Gastroesophageal sphincter (tissue), 4 donors: ENCODE measurements at regions not wholly inside any gene's neighbourhood (a gene's known extent, or its start where the extent isn't known, plus 50 kb on each side); places are given as distances from the start of the nearest gene placed in this dataset.
"Not testable (repeated sequence)": the region's sequence is repeated elsewhere in the genome, so short reads cannot be mapped to it uniquely, and the experiment has no call there.

Source experiments
- ATAC-seq: fragments of 150-250 bp; one replicate; pipeline ENCODE4 v1.9.1; 2016; ENCODE audit warnings: mild to moderate bottlenecking, moderate library complexity
- H3K27ac ChIP-seq, 4 donors: fragments of 200-600 bp; sonication (generic) in 3 of 4; 1 replicate in 3 of 4; 2 replicates in 1 of 4; pipeline ENCODE4 v1.5.1; 2016 to 2019
- H3K27me3 ChIP-seq: fragments of 200-600 bp; sonication (generic); one replicate; pipeline ENCODE4 v1.5.1; 2019
- H3K36me3 ChIP-seq, 2 donors: fragments of 200-600 bp; sonication (generic); one replicate each; pipeline ENCODE4 v1.5.1; 2019; ENCODE audit warnings: control low read depth in 1 of 2
- H3K4me1 ChIP-seq, 3 donors: fragments of 200-600 bp; sonication (generic); 1 replicate in 2 of 3; 2 replicates in 1 of 3; pipeline ENCODE4 v1.5.1; 2016 to 2019; ENCODE audit warnings: control low read depth in 2 of 3
- H3K4me3 ChIP-seq, 2 donors: fragments of 200-600 bp; sonication (generic); one replicate each; pipeline ENCODE4 v1.5.1; 2019; ENCODE audit warnings: mild to moderate bottlenecking in 1 of 2, moderate library complexity in 1 of 2
- H3K9me3 ChIP-seq, 3 donors: fragments of 200-600 bp; sonication (generic); one replicate each; pipeline ENCODE4 v1.5.1; 2017 to 2019; ENCODE audit warnings: control low read depth in 2 of 3
- CTCF ChIP-seq, 4 experiments: fragments of 200-600 bp in 2 of 4; fragments of 450-650 bp in 2 of 4; sonication (generic) in 1 of 4; IDR thresholded peaks; one replicate each; pipeline ENCODE4 v1.5.1; 2017 to 2019; ENCODE audit warnings: antibody characterized with exemption in 4 of 4, mild to moderate bottlenecking in 2 of 4, moderate library complexity in 2 of 4
- EP300 ChIP-seq: sonication (generic); formaldehyde crosslinking; IDR thresholded peaks from one replicate; pipeline ENCODE4 v1.6.1; 2017; ENCODE audit warnings: antibody characterized with exemption, mild to moderate bottlenecking
- POLR2A ChIP-seq, 2 donors: fragments of 450-650 bp; IDR thresholded peaks; one replicate each; pipeline ENCODE4 v1.6.1; 2017; ENCODE audit warnings: antibody characterized with exemption in 2 of 2, mild to moderate bottlenecking in 2 of 2, moderate library complexity in 1 of 2
- POLR2AphosphoS5 ChIP-seq: sonication (generic); formaldehyde crosslinking; IDR thresholded peaks from one replicate; pipeline ENCODE4 v1.6.1; 2017; ENCODE audit warnings: antibody characterized with exemption
- WGBS, 2 donors: methylation state at CpG; one replicate each; pipeline ENCODE4 v1.1.5; 2018; ENCODE audit warnings: low coverage in 1 of 2; 5-methylcytosine and 5-hydroxymethylcytosine counted together

GRCh38 chr3:33940149-33940548, 141.7 kb downstream of the PDCD6IP start:
- WGBS, 2 donors: 49 to 68% methylated on average over 4 to 5 of the region's 5 CpGs
- H3K4me1 ChIP-seq: no peaks in the 10 kb centered on the region
- no peaks in the 10 kb centered on the region for H3K36me3 ChIP-seq
- no peaks in the 10 kb centered on the region for H3K9me3 ChIP-seq
- no peak for ATAC-seq
- no peaks in the 10 kb centered on the region for H3K27me3 ChIP-seq
- no peak overlapping the region for H3K4me3 ChIP-seq
- H3K27ac ChIP-seq: no peak overlapping the region
- TF ChIP-seq CTCF (IDR thresholded peaks at IDR 0.05) (no peak), POLR2A (IDR thresholded peaks at IDR 0.05) (no peak), POLR2AphosphoS5 (no peak), EP300 (no peak)

DNA sequence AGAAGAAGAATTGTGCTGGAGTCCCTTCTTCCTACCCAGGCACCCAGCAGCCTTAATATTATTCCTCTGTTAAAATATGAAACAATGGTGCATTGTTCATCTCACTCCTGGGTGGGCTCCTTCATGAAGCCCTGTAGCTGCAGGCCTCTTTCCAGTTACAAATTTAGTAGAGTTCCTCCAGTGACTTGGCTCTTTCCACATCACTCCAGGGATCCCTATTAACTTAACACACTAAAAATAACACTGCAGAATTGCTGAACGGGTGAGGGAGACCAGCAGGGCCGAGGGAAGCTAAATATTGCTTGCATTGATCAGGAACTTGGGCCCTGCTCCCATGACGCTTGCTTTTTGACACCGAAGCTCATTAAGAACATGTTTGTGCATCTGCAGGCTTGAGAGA, 142.3 kb downstream of the PDCD6IP start:
- H3K4me1 ChIP-seq: no peaks in the 10 kb centered on the region
- H3K9me3 ChIP-seq: no peaks in the 10 kb centered on the region
- no peaks in the 10 kb centered on the region for H3K27me3 ChIP-seq
- H3K36me3 ChIP-seq: no peaks in the 10 kb centered on the region
- TF ChIP-seq POLR2A (IDR thresholded peaks at IDR 0.05): no peak
- TF ChIP-seq EP300: no peak
- no peak for TF ChIP-seq CTCF (IDR thresholded peaks at IDR 0.05)
- no peak for TF ChIP-seq POLR2AphosphoS5
- ATAC-seq: no peak
- H3K4me3 ChIP-seq: no peak overlapping the region
- H3K27ac ChIP-seq: no peak overlapping the region
- WGBS, 2 donors: 49% methylated on average over 4 of the region's 4 CpGs; no CpG with 5 or more reads in 1 of the 2 donors

DNA sequence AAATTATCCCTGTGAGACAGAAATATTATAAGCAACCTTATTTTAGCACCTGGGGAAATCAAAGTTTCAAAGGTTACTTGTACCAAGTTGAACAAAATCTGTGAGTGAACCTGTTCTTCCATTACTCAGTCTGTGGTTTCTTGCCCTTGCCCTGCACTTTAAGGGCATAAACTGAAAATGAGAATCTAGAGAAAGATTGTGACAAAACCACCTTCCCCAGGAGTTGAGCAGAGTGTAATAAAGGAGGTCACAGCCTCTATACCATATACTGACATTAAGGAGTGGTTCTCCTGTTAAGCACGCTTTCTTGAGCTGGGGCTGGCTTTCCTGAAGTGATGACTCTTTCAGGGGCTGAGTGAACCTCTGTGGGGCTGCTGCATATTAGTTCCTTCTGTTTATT, 143.4 kb downstream of the PDCD6IP start:
- Histone ChIP-seq H3K27ac (no peak overlapping the region), H3K4me1 (no peaks in the 10 kb centered on the region), H3K27me3 (no peaks in the 10 kb centered on the region), H3K9me3 (no peaks in the 10 kb centered on the region), H3K4me3 (no peak overlapping the region), H3K36me3 (no peaks in the 10 kb centered on the region)
- no peak for ATAC-seq
- no peak for TF ChIP-seq CTCF (IDR thresholded peaks at IDR 0.05)
- no peak for TF ChIP-seq POLR2AphosphoS5
- no peak for TF ChIP-seq POLR2A (IDR thresholded peaks at IDR 0.05)
- TF ChIP-seq EP300: no peak
- WGBS, 2 donors: 83% methylated on average over 1 of the region's 1 CpG; no CpG with 5 or more reads in 1 of the 2 donors

GRCh38 chr3:33942483-33943150, 144.2 kb downstream of the PDCD6IP start:
- no peaks in the 10 kb centered on the region for H3K36me3 ChIP-seq
- ATAC-seq: no peak
- TF ChIP-seq POLR2A (IDR thresholded peaks at IDR 0.05): no peak
- WGBS, 2 donors: 78 to 80% methylated on average over 2 to 4 of the region's 4 CpGs
- H3K27me3 ChIP-seq: no peaks in the 10 kb centered on the region
- no peaks in the 10 kb centered on the region for H3K9me3 ChIP-seq
- no peak overlapping the region for H3K27ac ChIP-seq
- no peak overlapping the region for H3K4me3 ChIP-seq
- no peaks in the 10 kb centered on the region for H3K4me1 ChIP-seq

GRCh38 chr3:33943277-33943676, 144.8 kb downstream of the PDCD6IP start:
- Histone ChIP-seq H3K27me3 (no peaks in the 10 kb centered on the region), H3K9me3 (no peaks in the 10 kb centered on the region), H3K27ac (no peak overlapping the region), H3K4me1 (no peaks in the 10 kb centered on the region), H3K36me3 (no peaks in the 10 kb centered on the region), H3K4me3 (no peak overlapping the region)
- TF ChIP-seq POLR2A (IDR thresholded peaks at IDR 0.05) (no peak), EP300 (no peak), CTCF (IDR thresholded peaks at IDR 0.05) (no peak), POLR2AphosphoS5 (no peak)
- no peak for ATAC-seq

DNA sequence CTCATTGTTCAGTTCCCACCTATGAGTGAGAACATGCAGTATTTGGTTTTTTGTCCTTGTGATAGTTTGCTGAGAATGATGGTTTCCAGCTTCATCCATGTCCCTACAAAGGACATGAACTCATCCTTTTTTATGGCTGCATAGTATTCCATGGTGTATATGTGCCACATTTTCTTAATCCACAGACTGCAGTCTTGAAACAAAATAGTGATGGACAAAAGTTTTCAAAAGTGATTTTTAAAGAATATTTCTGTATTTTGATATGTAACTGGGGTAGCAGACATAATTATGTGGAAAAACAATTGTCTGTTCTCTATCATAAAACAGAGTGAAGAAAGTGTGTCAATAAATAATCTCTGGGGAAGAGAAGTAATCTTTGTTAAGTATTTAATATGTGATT, 148.2 kb downstream of the PDCD6IP start:
- H3K27ac ChIP-seq, H3K4me3 ChIP-seq, H3K9me3 ChIP-seq, H3K36me3 ChIP-seq, ATAC-seq, H3K4me1 ChIP-seq, H3K27me3 ChIP-seq: not testable (repeated sequence)
